Mesodermal cell (in vitro differentiated cells): ENCODE measurements at regions not wholly inside any gene's neighbourhood (a gene's known extent, or its start where the extent isn't known, plus 50 kb on each side); places are given as distances from the start of the nearest gene placed in this dataset.

Experiments
- H3K27ac ChIP-seq: 2 replicates; pipeline ENCODE4 v1.7.0; 2013; ENCODE audit warnings: mild to moderate bottlenecking, low read depth, low read length, moderate library complexity; ENCODE audit not compliant: severe bottlenecking
- H3K36me3 ChIP-seq: 2 replicates; pipeline ENCODE4 v1.7.1; 2013; ENCODE audit warnings: mild to moderate bottlenecking, low read length, moderate library complexity; ENCODE audit not compliant: control insufficient read depth, insufficient read depth
- H3K4me1 ChIP-seq: one replicate; pipeline ENCODE4 v1.7.1; 2013; ENCODE audit warnings: mild to moderate bottlenecking, low read length; ENCODE audit not compliant: insufficient read depth, control insufficient read depth, poor library complexity, severe bottlenecking
- H3K4me3 ChIP-seq: 2 replicates; pipeline ENCODE4 v1.7.0; 2013; ENCODE audit warnings: low read length, control low read depth, mild to moderate bottlenecking; ENCODE audit not compliant: insufficient read depth, poor library complexity, severe bottlenecking; ENCODE audit errors: extremely low read depth
- H3K9me3 ChIP-seq: 2 replicates; pipeline ENCODE4 v1.7.1; 2013; ENCODE audit warnings: mild to moderate bottlenecking, low read length, moderate library complexity; ENCODE audit not compliant: control insufficient read depth
- whole genome bisulfite sequencing, 2 experiments: methylation state at CpG; one replicate each; pipeline ENCODE4 v1.1.5; 2013; ENCODE audit warnings: missing lambda C conversion rate in 2 of 2; ENCODE audit not compliant: insufficient coverage in 2 of 2; 5-methylcytosine and 5-hydroxymethylcytosine counted together

DNA sequence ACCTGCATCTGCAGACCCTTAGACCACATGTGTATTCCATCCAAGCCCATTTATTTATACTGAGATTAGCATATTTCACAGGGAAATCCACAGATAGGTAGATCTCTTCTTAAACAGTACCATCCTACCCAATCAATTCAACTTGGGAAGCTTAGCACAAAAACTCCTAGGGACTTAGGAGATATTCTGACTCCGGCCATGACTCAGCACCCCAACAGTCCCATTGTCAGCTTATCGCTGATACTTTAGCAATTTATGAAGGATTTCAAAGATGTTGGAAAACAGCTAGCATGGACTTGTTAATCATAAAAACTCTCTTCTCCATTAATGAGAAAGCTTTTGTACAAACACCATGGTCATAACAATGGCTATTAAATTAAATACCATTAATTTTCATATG is 236.2 kb upstream of the PREP start:
- Histone ChIP-seq H3K4me1 (no peaks in the 10 kb centered on the region), H3K9me3 (no peaks in the 10 kb centered on the region), H3K27ac (no peak overlapping the region), H3K36me3 (no peaks in the 10 kb centered on the region), H3K4me3 (no peak overlapping the region)
- 80% methylated on average over 1 of the region's 2 CpGs; no CpG with 5 or more reads in 1 of the 2 experiments for WGBS, 2 experiments

DNA sequence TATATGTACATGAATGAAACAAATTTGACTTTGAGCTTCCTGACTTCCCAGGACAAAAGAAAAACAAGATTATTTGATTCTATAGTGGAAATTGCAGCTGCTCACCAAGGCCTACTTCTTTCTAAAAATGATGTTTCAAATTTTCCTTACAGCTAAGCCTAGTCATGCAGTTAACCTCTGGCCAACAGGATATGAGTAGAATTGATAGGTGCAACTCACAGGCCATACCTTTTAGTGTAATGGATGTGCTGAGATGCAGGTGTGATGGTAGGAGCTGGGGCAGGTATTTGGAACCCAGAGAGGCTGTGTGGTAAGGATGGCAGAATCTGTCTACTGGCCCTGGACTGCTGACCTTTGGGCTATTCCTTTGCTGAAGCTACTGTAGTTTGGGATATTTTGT is 230.9 kb upstream of the PREP start:
- H3K27ac ChIP-seq = no peak overlapping the region
- H3K36me3 ChIP-seq = no peaks in the 10 kb centered on the region
- no peaks in the 10 kb centered on the region for H3K9me3 ChIP-seq
- H3K4me1 ChIP-seq = no peaks in the 10 kb centered on the region
- H3K4me3 ChIP-seq = no peak overlapping the region

DNA sequence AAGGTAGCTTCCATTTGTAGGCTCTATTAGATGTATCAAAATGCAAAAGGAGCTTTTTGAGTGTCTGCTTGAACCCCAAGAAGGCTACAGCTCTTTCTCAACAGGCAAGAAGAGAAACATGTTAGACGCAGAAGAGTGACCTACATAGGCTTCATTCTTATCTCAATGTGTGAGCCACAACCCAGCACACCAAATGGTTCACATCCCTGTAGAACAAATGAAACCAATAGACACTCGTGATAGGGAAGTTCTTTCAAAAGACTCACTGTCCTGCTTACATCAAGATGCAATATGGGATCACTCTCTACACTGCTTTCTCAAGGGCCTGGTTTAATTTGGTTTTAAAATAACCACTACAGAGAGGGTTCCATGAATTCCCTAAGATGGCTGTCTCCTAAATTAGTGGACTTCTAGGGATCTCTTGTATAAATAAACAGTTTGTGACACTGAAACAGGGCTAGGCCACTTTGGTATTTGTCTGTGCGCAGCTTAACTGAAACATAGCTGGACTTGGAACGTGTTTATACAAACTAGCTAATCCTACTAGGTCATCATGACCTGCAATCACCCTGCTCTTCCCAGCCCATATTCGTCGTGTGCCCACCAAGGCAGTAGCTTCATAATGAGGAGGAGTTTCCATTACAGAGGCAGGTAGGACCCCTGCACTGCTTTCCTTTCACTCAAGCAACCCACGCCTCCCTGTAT is 225.4 kb upstream of the PREP start:
- no peaks in the 10 kb centered on the region for H3K9me3 ChIP-seq
- H3K4me3 ChIP-seq = no peak overlapping the region
- no peaks in the 10 kb centered on the region for H3K36me3 ChIP-seq
- WGBS, 2 experiments = 80 to 98% methylated on average over 2 to 6 of the region's 7 CpGs
- no peak overlapping the region for H3K27ac ChIP-seq
- no peaks in the 10 kb centered on the region for H3K4me1 ChIP-seq

- Histone ChIP-seq H3K36me3 (no peaks in the 10 kb centered on the region), H3K4me3 (no peak overlapping the region), H3K27ac (no peak overlapping the region), H3K9me3 (no peaks in the 10 kb centered on the region), H3K4me1 (no peaks in the 10 kb centered on the region)
- WGBS, 2 experiments = 86 to 92% methylated on average over 1 to 2 of the region's 2 CpGs
Measured at GRCh38 chr6:105626295-105627158, 223.6 kb upstream of the PREP start.

DNA sequence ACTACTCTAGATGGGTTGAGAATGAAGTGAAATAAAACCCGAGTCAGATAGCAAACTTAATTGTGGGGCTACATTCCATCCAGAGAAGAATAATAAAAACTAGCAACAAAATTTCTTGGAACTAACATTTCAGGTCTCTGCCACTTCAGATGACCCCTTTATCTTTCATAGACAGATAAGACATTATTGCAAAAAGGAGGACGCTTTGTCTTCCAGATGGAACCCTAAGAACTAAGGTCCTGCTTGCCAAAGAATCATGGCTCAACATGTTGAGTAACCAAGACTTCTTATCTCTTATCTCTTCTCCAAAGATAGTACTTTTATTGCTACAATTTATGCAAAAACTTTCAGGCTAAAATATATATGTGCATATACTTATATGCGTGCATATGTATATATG is 221.1 kb upstream of the PREP start:
- 100% methylated on average over 1 of the region's 3 CpGs; no CpG with 5 or more reads in 1 of the 2 experiments for WGBS, 2 experiments
- Histone ChIP-seq H3K36me3 (no peaks in the 10 kb centered on the region), H3K4me1 (no peaks in the 10 kb centered on the region), H3K27ac (no peak overlapping the region), H3K4me3 (no peak overlapping the region), H3K9me3 (no peaks in the 10 kb centered on the region)

GRCh38 chr6:105622226-105622625 is 219.3 kb upstream of the PREP start:
- Histone ChIP-seq H3K4me3 (no peak overlapping the region), H3K36me3 (no peaks in the 10 kb centered on the region)

GRCh38 chr6:105621564-105622175 is 218.8 kb upstream of the PREP start:
- Histone ChIP-seq H3K9me3 (no peaks in the 10 kb centered on the region), H3K27ac (no peak overlapping the region)
- 95 to 98% methylated on average over 4 to 5 of the region's 6 CpGs for WGBS, 2 experiments

More at GRCh38 chr6:105622226-105622625, 219.3 kb upstream of the PREP start:
- Histone ChIP-seq H3K27ac (no peak overlapping the region), H3K4me1 (no peaks in the 10 kb centered on the region), H3K9me3 (no peaks in the 10 kb centered on the region)
- WGBS, 2 experiments = 97% methylated on average over 3 of the region's 3 CpGs

GRCh38 chr6:105620878-105621277 is 218.0 kb upstream of the PREP start:
- WGBS, 2 experiments = 100% methylated on average over 2 of the region's 3 CpGs; no CpG with 5 or more reads in 1 of the 2 experiments
- H3K4me3 ChIP-seq = no peak overlapping the region
- H3K4me1 ChIP-seq = no peaks in the 10 kb centered on the region
- H3K27ac ChIP-seq = no peak overlapping the region
- H3K36me3 ChIP-seq = no peaks in the 10 kb centered on the region
- H3K9me3 ChIP-seq = no peaks in the 10 kb centered on the region

More at GRCh38 chr6:105621564-105622175, 218.8 kb upstream of the PREP start:
- no peaks in the 10 kb centered on the region for H3K36me3 ChIP-seq
- no peaks in the 10 kb centered on the region for H3K4me1 ChIP-seq
- H3K4me3 ChIP-seq = no peak overlapping the region

DNA sequence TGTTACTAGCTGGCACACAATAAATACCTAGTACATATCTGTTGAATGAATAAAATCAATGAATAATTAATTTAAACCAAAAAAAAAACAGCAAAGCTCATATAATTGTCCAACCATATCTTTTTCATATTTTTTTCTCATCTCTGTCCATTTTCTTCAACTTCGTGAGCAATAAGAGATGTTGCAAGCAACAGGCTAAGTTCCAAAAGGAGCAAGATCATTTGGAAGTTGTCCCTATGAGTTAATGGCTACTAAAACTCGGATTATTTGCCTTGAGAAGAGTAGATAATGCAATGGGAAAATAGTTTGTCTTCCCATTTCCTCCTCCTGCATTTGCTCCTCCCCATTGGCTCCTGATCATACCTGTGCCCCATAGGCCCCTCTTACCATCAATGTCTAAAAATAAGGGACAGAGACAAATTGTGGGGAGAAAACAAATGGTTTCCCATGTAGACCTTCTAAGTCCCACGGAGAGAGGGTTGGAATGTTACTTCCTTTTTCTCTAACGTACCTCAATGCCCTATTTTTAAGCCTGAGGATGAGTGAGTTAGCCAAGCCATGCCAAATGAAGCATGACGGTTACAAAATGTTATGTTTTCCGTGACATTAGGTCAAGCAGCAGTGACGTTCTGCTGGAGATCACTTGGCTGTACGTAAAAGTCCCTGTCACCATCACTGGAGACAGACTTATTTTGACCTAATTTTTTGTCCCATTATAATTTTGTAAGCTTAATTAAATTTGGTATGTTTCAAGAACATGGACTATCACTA is 217.3 kb upstream of the PREP start:
- Histone ChIP-seq H3K4me1 (no peaks in the 10 kb centered on the region), H3K36me3 (no peaks in the 10 kb centered on the region), H3K27ac (no peak overlapping the region), H3K4me3 (no peak overlapping the region), H3K9me3 (peaks cover 2% of the 10 kb centered on the region)
- WGBS, 2 experiments = 91 to 92% methylated on average over 6 of the region's 8 CpGs

GRCh38 chr6:105618247-105618646 is 215.4 kb upstream of the PREP start:
- Histone ChIP-seq H3K4me3 (no peak overlapping the region), H3K9me3 (peaks cover 2% of the 10 kb centered on the region), H3K36me3 (no peaks in the 10 kb centered on the region), H3K4me1 (no peaks in the 10 kb centered on the region), H3K27ac (no peak overlapping the region)
- 86 to 100% methylated on average over 1 of the region's 1 CpG for WGBS, 2 experiments
